Trophoblast cell (in vitro differentiated cells and primary cell): ENCODE measurements at regions not wholly inside any gene's neighbourhood (a gene's known extent, or its start where the extent isn't known, plus 50 kb on each side); places are given as distances from the start of the nearest gene placed in this dataset.

Experiments used
- DNase-seq, 2 donors: peaks; one replicate each; pipeline ENCODE4 v3.0.0-alpha.2; 2016
- H2AFZ ChIP-seq: 2 replicates; pipeline ENCODE4 v1.6.1; 2013; ENCODE audit warnings: low read length, moderate library complexity, mild to moderate bottlenecking; ENCODE audit not compliant: insufficient read depth, poor library complexity
- H2AK5ac ChIP-seq: 2 replicates; pipeline ENCODE4 v1.6.1; 2013; ENCODE audit warnings: mild to moderate bottlenecking, low read length
- H2BK120ac ChIP-seq: 2 replicates; pipeline ENCODE4 v1.6.1; 2013; ENCODE audit warnings: low read length, mild to moderate bottlenecking, moderate library complexity; ENCODE audit not compliant: insufficient read depth, poor library complexity
- H2BK12ac ChIP-seq: 2 replicates; pipeline ENCODE4 v1.6.1; 2013; ENCODE audit warnings: mild to moderate bottlenecking, low read length, moderate library complexity
- H2BK5ac ChIP-seq: 2 replicates; pipeline ENCODE4 v1.6.1; 2013; ENCODE audit warnings: low read length, low read depth, moderate library complexity, mild to moderate bottlenecking; ENCODE audit not compliant: poor library complexity
- H3K14ac ChIP-seq: 2 replicates; pipeline ENCODE4 v1.6.1; 2013; ENCODE audit warnings: mild to moderate bottlenecking, low read length
- H3K18ac ChIP-seq: 2 replicates; pipeline ENCODE4 v1.6.1; 2013; ENCODE audit warnings: mild to moderate bottlenecking, low read length
- H3K23ac ChIP-seq: 2 replicates; pipeline ENCODE4 v1.6.1; 2013; ENCODE audit warnings: low read length
- H3K27ac ChIP-seq: 2 replicates; pipeline ENCODE4 v1.5.1; 2013; ENCODE audit warnings: low read depth, mild to moderate bottlenecking, inconsistent platforms, low read length, moderate library complexity
- H3K27me3 ChIP-seq: 2 replicates; pipeline ENCODE4 v1.6.1; 2013; ENCODE audit warnings: inconsistent platforms, mild to moderate bottlenecking, low read length, moderate library complexity; ENCODE audit not compliant: insufficient read depth
- H3K36me3 ChIP-seq, 2 experiments: 1 replicate in 1 of 2; 2 replicates in 1 of 2; pipeline ENCODE4 v1.6.1; 2013; ENCODE audit warnings: low read length in 2 of 2, mild to moderate bottlenecking in 2 of 2, moderate library complexity in 1 of 2; ENCODE audit not compliant: insufficient read depth in 2 of 2, control insufficient read depth in 1 of 2
- H3K4ac ChIP-seq: 2 replicates; pipeline ENCODE4 v1.6.1; 2013; ENCODE audit warnings: low read depth, mild to moderate bottlenecking, low read length, moderate library complexity
- H3K4me1 ChIP-seq, 2 experiments: 1 replicate in 1 of 2; 2 replicates in 1 of 2; pipeline ENCODE4 v1.6.1; 2013; ENCODE audit warnings: low read length in 2 of 2, mild to moderate bottlenecking in 2 of 2, moderate library complexity in 1 of 2; ENCODE audit not compliant: insufficient read depth in 2 of 2, control insufficient read depth in 1 of 2
- H3K4me2 ChIP-seq: 2 replicates; pipeline ENCODE4 v1.6.1; 2013; ENCODE audit warnings: inconsistent platforms, mild to moderate bottlenecking, low read length, moderate library complexity
- H3K4me3 ChIP-seq: 2 replicates; pipeline ENCODE4 v1.5.1; 2013; ENCODE audit warnings: mild to moderate bottlenecking, low read depth, low read length, inconsistent platforms
- H3K79me1 ChIP-seq: one replicate; pipeline ENCODE4 v1.6.1; 2013; ENCODE audit warnings: low read length
- H3K79me2 ChIP-seq: 2 replicates; pipeline ENCODE4 v1.6.1; 2013; ENCODE audit warnings: low read length, mild to moderate bottlenecking; ENCODE audit not compliant: control insufficient read depth, insufficient read depth, poor library complexity
- H3K9ac ChIP-seq: 2 replicates; pipeline ENCODE4 v1.6.1; 2013; ENCODE audit warnings: mild to moderate bottlenecking, low read length
- H3K9me3 ChIP-seq: 2 replicates; pipeline ENCODE4 v1.6.1; 2013; ENCODE audit warnings: low read depth, mild to moderate bottlenecking, control low read depth, inconsistent platforms, low read length; ENCODE audit not compliant: insufficient read depth
- H4K12ac ChIP-seq: 2 replicates; pipeline ENCODE4 v1.6.1; 2013; ENCODE audit warnings: low read depth, mild to moderate bottlenecking, low read length, moderate library complexity
- H4K8ac ChIP-seq: 2 replicates; pipeline ENCODE4 v1.6.1; 2013; ENCODE audit warnings: low read depth, mild to moderate bottlenecking, low read length, moderate library complexity
- H4K91ac ChIP-seq: one replicate; pipeline ENCODE4 v1.6.1; 2013; ENCODE audit warnings: low read depth, mild to moderate bottlenecking, low read length, moderate library complexity
- WGBS: extraction: QIAGEN DNeasy Blood & Tissue Kit; methylation state at CpG from one replicate; pipeline ENCODE4 v1.1.7; 2013; ENCODE audit warnings: missing lambda C conversion rate; ENCODE audit not compliant: insufficient read length, insufficient coverage; ENCODE audit errors: extremely low coverage; 5-methylcytosine and 5-hydroxymethylcytosine counted together

DNA sequence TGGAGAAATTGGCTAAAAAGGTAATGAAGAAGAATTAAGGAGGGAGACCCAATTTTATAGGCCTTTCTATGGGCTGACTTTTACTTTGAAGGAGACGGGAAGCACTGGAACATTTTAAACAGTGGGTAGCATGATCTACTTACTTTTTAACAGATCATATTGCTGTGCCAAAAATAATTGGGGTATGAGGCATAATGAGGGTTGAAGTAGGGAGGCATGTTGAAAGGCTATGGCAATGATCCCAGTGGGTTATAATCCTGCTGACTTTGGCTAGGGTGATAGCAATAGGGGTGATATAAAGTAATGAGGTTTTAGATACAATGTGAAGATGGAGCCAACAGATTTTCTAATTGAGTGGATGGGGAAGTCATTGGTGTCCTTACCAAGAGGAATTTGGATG is 73.2 kb downstream of the GPR37 start:
- H3K4me2 ChIP-seq, result no peak overlapping the region
- H3K4me3 ChIP-seq, result no peak overlapping the region
- no peaks in the 10 kb centered on the region for H3K27me3 ChIP-seq
- no peak overlapping the region for H4K12ac ChIP-seq
- H3K79me2 ChIP-seq, result no peaks in the 10 kb centered on the region
- no peaks in the 10 kb centered on the region for H3K36me3 ChIP-seq
- H2BK5ac ChIP-seq, result no peak overlapping the region
- H3K4ac ChIP-seq, result no peak overlapping the region
- no peaks in the 10 kb centered on the region for H3K4me1 ChIP-seq
- no peak overlapping the region for H3K18ac ChIP-seq
- no peak overlapping the region for H3K23ac ChIP-seq
- H3K27ac ChIP-seq, result no peak overlapping the region
- H4K91ac ChIP-seq, result no peak overlapping the region
- H2BK12ac ChIP-seq, result no peak overlapping the region
- no peak overlapping the region for H3K14ac ChIP-seq
- DNase-seq, result no peak
- H4K8ac ChIP-seq, result no peak overlapping the region
- no peaks in the 10 kb centered on the region for H3K9me3 ChIP-seq
- H2BK120ac ChIP-seq, result no peak overlapping the region
- WGBS, result no CpG with 5 or more reads among the region's 1 CpG
- no peak overlapping the region for H2AK5ac ChIP-seq
- H3K79me1 ChIP-seq, result no peaks in the 10 kb centered on the region
- H3K9ac ChIP-seq, result no peak overlapping the region
- no peak overlapping the region for H2AFZ ChIP-seq

DNA sequence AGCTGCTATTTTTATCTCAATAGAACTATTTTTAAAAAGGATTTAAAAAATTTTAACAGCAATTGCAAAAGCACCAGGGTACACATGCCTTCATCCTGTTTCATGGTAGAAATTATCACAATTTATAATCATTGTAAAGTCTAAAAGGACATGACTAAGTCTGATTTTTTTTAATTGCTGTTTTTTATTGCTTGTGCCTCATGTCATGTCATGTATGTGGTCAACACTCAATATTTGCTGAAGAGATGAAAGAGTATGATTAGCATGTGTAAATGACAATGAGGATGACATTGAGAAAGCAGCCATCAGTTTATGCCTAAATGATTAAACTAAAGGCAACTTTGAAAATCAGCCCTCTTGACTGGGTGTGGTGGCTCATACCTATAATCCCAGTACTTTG is 74.8 kb downstream of the GPR37 start:
- DNase-seq, result peak in 1 of 2 donors; percentile 6
- H3K9me3 ChIP-seq, result no peaks in the 10 kb centered on the region
- H3K4me1 ChIP-seq, result no peaks in the 10 kb centered on the region
- H3K4ac ChIP-seq, result no peak overlapping the region
- no peak overlapping the region for H4K8ac ChIP-seq
- no peak overlapping the region for H2BK5ac ChIP-seq
- H3K79me1 ChIP-seq, result no peaks in the 10 kb centered on the region
- H2AK5ac ChIP-seq, result no peak overlapping the region
- no peak overlapping the region for H3K4me3 ChIP-seq
- H3K27ac ChIP-seq, result no peak overlapping the region
- no peaks in the 10 kb centered on the region for H3K27me3 ChIP-seq
- no peak overlapping the region for H3K23ac ChIP-seq
- no peak overlapping the region for H2AFZ ChIP-seq
- no peak overlapping the region for H4K12ac ChIP-seq
- no peak overlapping the region for H3K9ac ChIP-seq
- no peak overlapping the region for H2BK120ac ChIP-seq
- H3K36me3 ChIP-seq, result no peaks in the 10 kb centered on the region
- H3K14ac ChIP-seq, result no peak overlapping the region
- no peaks in the 10 kb centered on the region for H3K79me2 ChIP-seq
- H4K91ac ChIP-seq, result no peak overlapping the region
- no peak overlapping the region for H3K4me2 ChIP-seq
- no peak overlapping the region for H2BK12ac ChIP-seq
- no peak overlapping the region for H3K18ac ChIP-seq

GRCh38 chr7:124689931-124690330 is 75.7 kb downstream of the GPR37 start:
- no peak overlapping the region for H2BK120ac ChIP-seq
- no peak overlapping the region for H3K18ac ChIP-seq
- H4K91ac ChIP-seq, result no peak overlapping the region
- H3K4me2 ChIP-seq, result no peak overlapping the region
- H3K4me1 ChIP-seq, result no peaks in the 10 kb centered on the region
- no peaks in the 10 kb centered on the region for H3K79me2 ChIP-seq
- no peak overlapping the region for H4K12ac ChIP-seq
- no peak for DNase-seq
- no peak overlapping the region for H2BK12ac ChIP-seq
- no peak overlapping the region for H3K4ac ChIP-seq
- no peaks in the 10 kb centered on the region for H3K9me3 ChIP-seq
- H2BK5ac ChIP-seq, result no peak overlapping the region
- H3K9ac ChIP-seq, result no peak overlapping the region
- H2AK5ac ChIP-seq, result no peak overlapping the region
- no peak overlapping the region for H3K14ac ChIP-seq
- H3K79me1 ChIP-seq, result no peaks in the 10 kb centered on the region
- H3K27ac ChIP-seq, result no peak overlapping the region
- no peak overlapping the region for H4K8ac ChIP-seq
- H3K36me3 ChIP-seq, result no peaks in the 10 kb centered on the region
- H3K23ac ChIP-seq, result no peak overlapping the region
- no peaks in the 10 kb centered on the region for H3K27me3 ChIP-seq
- no peak overlapping the region for H3K4me3 ChIP-seq
- WGBS, result no CpG with 5 or more reads among the region's 1 CpG
- no peak overlapping the region for H2AFZ ChIP-seq

DNA sequence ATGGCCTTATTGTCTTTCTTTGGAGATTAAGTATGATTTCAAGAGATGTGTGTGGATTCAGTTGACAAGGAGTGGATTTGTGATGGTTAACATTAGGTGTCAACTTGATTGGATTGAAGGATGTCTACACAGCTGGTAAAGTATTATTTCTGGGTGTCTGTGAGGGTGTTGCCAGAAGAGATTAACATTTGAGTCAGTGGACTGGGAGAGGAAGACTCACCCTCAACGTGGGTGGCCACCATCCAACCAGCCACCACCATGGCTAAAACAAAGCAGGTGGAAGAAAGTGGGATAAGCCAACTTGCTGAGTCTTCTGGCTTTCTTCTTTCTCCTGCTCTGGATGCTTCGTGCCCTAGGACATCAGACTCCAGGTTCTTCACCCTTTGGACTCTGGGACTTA is 76.1 kb downstream of the GPR37 start:
- no peaks in the 10 kb centered on the region for H3K79me1 ChIP-seq
- no peak overlapping the region for H2BK5ac ChIP-seq
- H2AFZ ChIP-seq, result no peak overlapping the region
- H2BK12ac ChIP-seq, result no peak overlapping the region
- no peak overlapping the region for H3K9ac ChIP-seq
- H3K4me3 ChIP-seq, result no peak overlapping the region
- WGBS, result no CpG with 5 or more reads among the region's 2 CpGs
- no peak overlapping the region for H3K4me2 ChIP-seq
- no peak overlapping the region for H3K23ac ChIP-seq
- H3K18ac ChIP-seq, result no peak overlapping the region
- no peaks in the 10 kb centered on the region for H3K9me3 ChIP-seq
- no peak overlapping the region for H3K27ac ChIP-seq
- H3K4ac ChIP-seq, result no peak overlapping the region
- H4K91ac ChIP-seq, result no peak overlapping the region
- H3K36me3 ChIP-seq, result no peaks in the 10 kb centered on the region
- no peaks in the 10 kb centered on the region for H3K4me1 ChIP-seq
- H4K8ac ChIP-seq, result no peak overlapping the region
- no peak overlapping the region for H3K14ac ChIP-seq
- H3K79me2 ChIP-seq, result no peaks in the 10 kb centered on the region
- no peak overlapping the region for H2BK120ac ChIP-seq
- no peak for DNase-seq
- no peaks in the 10 kb centered on the region for H3K27me3 ChIP-seq
- no peak overlapping the region for H4K12ac ChIP-seq
- H2AK5ac ChIP-seq, result no peak overlapping the region

- Histone ChIP-seq H3K23ac (no peak overlapping the region), H3K4ac (no peak overlapping the region), H3K9me3 (no peaks in the 10 kb centered on the region), H2BK12ac (no peak overlapping the region), H3K9ac (no peak overlapping the region), H3K14ac (no peak overlapping the region), H3K27ac (no peak overlapping the region), H3K36me3 (no peaks in the 10 kb centered on the region), H3K27me3 (no peaks in the 10 kb centered on the region), H4K91ac (no peak overlapping the region), H3K4me2 (no peak overlapping the region), H3K4me1 (no peaks in the 10 kb centered on the region), H2BK5ac (no peak overlapping the region), H4K12ac (no peak overlapping the region), H3K79me1 (no peaks in the 10 kb centered on the region), H3K18ac (no peak overlapping the region), H3K79me2 (no peaks in the 10 kb centered on the region), H2AK5ac (no peak overlapping the region), H2BK120ac (no peak overlapping the region), H3K4me3 (no peak overlapping the region), H4K8ac (no peak overlapping the region), H2AFZ (no peak overlapping the region)
- DNase-seq, result peak; percentile 59 to 77
- WGBS, result no CpG with 5 or more reads among the region's 3 CpGs
Measured at GRCh38 chr7:124688991-124689390, 76.6 kb downstream of the GPR37 start.
